Nephron progenitor cell (in vitro differentiated cells): ENCODE measurements at regions not wholly inside any gene's neighbourhood (a gene's known extent, or its start where the extent isn't known, plus 50 kb on each side); places are given as distances from the start of the nearest gene placed in this dataset.

Experiments used
- DNase-seq: peaks from one replicate; pipeline ENCODE4 v3.0.0; 2021
- H3K27ac Mint-ChIP-seq: 2 replicates; pipeline ENCODE4 v1.8.0; 2021; ENCODE audit warnings: mild to moderate bottlenecking, moderate library complexity, mixed read lengths
- H3K27me3 Mint-ChIP-seq: 2 replicates; pipeline ENCODE4 v1.8.0; 2021; ENCODE audit warnings: mild to moderate bottlenecking, low read depth, mixed read lengths; ENCODE audit not compliant: poor library complexity
- H3K36me3 Mint-ChIP-seq: 2 replicates; pipeline ENCODE4 v1.8.0; 2021; ENCODE audit warnings: low read depth, mixed read lengths
- H3K4me1 Mint-ChIP-seq: 2 replicates; pipeline ENCODE4 v1.8.0; 2021; ENCODE audit warnings: mixed read lengths
- H3K4me3 Mint-ChIP-seq: 2 replicates; pipeline ENCODE4 v1.8.0; 2021; ENCODE audit warnings: mild to moderate bottlenecking, moderate library complexity, mixed read lengths
- H3K9me3 Mint-ChIP-seq: 2 replicates; pipeline ENCODE4 v1.8.0; 2021; ENCODE audit warnings: mild to moderate bottlenecking, moderate library complexity, mixed read lengths
- TF ChIP-seq, protein P1 (sequence below): fragments of 200-600 bp; sonication (generic); IDR thresholded peaks from 2 replicates; pipeline ENCODE4 v1.5.0; 2021; ENCODE audit warnings: antibody characterized with exemption

GRCh38 chr4:67014592-67014991 is 530.7 kb downstream of the CENPC start:
- Mint-ChIP-seq H3K4me3 (no peak overlapping the region), H3K4me1 (no peaks in the 10 kb centered on the region), H3K36me3 (no peaks in the 10 kb centered on the region), H3K27me3 (no peaks in the 10 kb centered on the region), H3K9me3 (peaks cover 23% of the 10 kb centered on the region), H3K27ac (no peak overlapping the region)
- DNase-seq = no peak
- TF ChIP-seq, protein P1, sequence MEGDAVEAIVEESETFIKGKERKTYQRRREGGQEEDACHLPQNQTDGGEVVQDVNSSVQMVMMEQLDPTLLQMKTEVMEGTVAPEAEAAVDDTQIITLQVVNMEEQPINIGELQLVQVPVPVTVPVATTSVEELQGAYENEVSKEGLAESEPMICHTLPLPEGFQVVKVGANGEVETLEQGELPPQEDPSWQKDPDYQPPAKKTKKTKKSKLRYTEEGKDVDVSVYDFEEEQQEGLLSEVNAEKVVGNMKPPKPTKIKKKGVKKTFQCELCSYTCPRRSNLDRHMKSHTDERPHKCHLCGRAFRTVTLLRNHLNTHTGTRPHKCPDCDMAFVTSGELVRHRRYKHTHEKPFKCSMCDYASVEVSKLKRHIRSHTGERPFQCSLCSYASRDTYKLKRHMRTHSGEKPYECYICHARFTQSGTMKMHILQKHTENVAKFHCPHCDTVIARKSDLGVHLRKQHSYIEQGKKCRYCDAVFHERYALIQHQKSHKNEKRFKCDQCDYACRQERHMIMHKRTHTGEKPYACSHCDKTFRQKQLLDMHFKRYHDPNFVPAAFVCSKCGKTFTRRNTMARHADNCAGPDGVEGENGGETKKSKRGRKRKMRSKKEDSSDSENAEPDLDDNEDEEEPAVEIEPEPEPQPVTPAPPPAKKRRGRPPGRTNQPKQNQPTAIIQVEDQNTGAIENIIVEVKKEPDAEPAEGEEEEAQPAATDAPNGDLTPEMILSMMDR = no peak

DNA sequence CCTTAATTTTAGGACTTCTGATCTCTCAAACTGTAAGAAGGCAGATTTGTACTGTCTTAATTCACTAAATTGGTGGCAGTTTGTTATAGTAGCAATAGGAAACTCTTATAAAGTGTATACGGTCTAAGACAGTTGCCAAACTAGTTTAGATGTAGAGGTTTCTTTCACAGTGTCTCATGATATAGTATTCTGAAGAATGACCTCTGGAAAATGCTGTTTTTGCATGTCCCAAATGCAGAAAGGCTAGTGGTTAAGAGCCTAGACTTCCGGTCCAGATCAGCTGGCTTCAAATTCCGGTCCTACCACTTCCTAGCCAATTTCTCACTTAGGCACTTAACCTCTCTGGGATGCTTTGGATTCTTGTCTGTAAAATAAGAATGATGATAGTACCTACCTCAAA is 538.5 kb downstream of the CENPC start:
- peaks cover 9% of the 10 kb centered on the region for H3K9me3 Mint-ChIP-seq
- no peak overlapping the region for H3K27ac Mint-ChIP-seq
- H3K27me3 Mint-ChIP-seq = no peaks in the 10 kb centered on the region
- H3K36me3 Mint-ChIP-seq = no peaks in the 10 kb centered on the region
- no peaks in the 10 kb centered on the region for H3K4me1 Mint-ChIP-seq
- TF ChIP-seq, protein P1 = no peak
- DNase-seq = no peak
- H3K4me3 Mint-ChIP-seq = no peak overlapping the region

GRCh38 chr4:66991521-66991920 is 553.8 kb downstream of the CENPC start:
- Mint-ChIP-seq H3K27ac (no peak overlapping the region), H3K36me3 (no peaks in the 10 kb centered on the region), H3K27me3 (no peaks in the 10 kb centered on the region), H3K9me3 (peaks cover 4% of the 10 kb centered on the region), H3K4me3 (no peak overlapping the region), H3K4me1 (no peaks in the 10 kb centered on the region)
- DNase-seq = no peak
- TF ChIP-seq, protein P1 = no peak

- Mint-ChIP-seq H3K27ac (no peak overlapping the region), H3K36me3 (no peaks in the 10 kb centered on the region), H3K4me3 (no peak overlapping the region), H3K27me3 (no peaks in the 10 kb centered on the region), H3K9me3 (no peaks in the 10 kb centered on the region), H3K4me1 (no peaks in the 10 kb centered on the region)
- DNase-seq = no peak
- TF ChIP-seq, protein P1 = no peak
Observed at GRCh38 chr4:66974665-66975064, 570.6 kb downstream of the CENPC start.

GRCh38 chr4:66972087-66972486 is 573.2 kb downstream of the CENPC start:
- H3K27me3 Mint-ChIP-seq = no peaks in the 10 kb centered on the region
- no peaks in the 10 kb centered on the region for H3K4me1 Mint-ChIP-seq
- no peak for DNase-seq
- H3K4me3 Mint-ChIP-seq = no peak overlapping the region
- TF ChIP-seq, protein P1 = no peak
- H3K36me3 Mint-ChIP-seq = no peaks in the 10 kb centered on the region
- H3K9me3 Mint-ChIP-seq = no peaks in the 10 kb centered on the region
- H3K27ac Mint-ChIP-seq = no peak overlapping the region

GRCh38 chr4:66964467-66964866 is 580.8 kb downstream of the CENPC start:
- no peaks in the 10 kb centered on the region for H3K9me3 Mint-ChIP-seq
- TF ChIP-seq, protein P1 = no peak
- no peak overlapping the region for H3K27ac Mint-ChIP-seq
- no peak overlapping the region for H3K4me3 Mint-ChIP-seq
- no peak for DNase-seq
- H3K36me3 Mint-ChIP-seq = no peaks in the 10 kb centered on the region
- no peaks in the 10 kb centered on the region for H3K4me1 Mint-ChIP-seq
- H3K27me3 Mint-ChIP-seq = no peaks in the 10 kb centered on the region
